ENCODE measurements at regions not wholly inside any gene's neighbourhood (a gene's known extent, or its start where the extent isn't known, plus 50 kb on each side); places are given as distances from the start of the nearest gene placed in this dataset.

DNA sequence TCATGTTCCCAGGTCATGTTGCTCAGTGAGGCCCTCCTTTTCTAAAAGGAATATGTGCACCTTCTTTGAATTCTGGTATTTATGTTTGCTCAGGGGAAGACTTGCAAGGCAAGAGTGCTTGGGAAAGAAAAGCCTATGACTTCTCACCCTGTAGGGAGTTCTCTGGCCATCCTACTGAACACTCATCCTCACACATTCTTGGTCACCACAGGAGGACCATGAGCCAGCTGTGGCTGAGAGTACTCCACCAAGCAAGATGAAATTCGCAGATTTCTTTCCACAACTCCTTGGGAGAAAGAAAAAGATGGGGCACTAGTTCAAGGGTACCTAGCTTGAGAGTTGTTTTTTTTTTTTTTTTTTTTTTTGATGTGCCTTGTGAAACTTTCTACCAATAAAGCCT lies 179.6 kb downstream of the FZD1 start:
- Histone ChIP-seq H3K9me3 (ENCODE audit: insufficient read depth, low read length) (no peaks in the 10 kb centered on the region), H4K20me1 (ENCODE audit: low read depth, low read length) (no peaks in the 10 kb centered on the region), H3F3A (ENCODE audit: insufficient read depth) (no peaks in the 10 kb centered on the region), H3K9ac (ENCODE audit: low read length) (no peak overlapping the region), H3K27me3 (ENCODE audit: low read length) (no peaks in the 10 kb centered on the region), H3K79me2 (ENCODE audit: insufficient read depth, low read length) (no peaks in the 10 kb centered on the region), H2AFZ (ENCODE audit: low read depth, low read length, severe bottlenecking) (no peak overlapping the region), H3K4me2 (ENCODE audit: low read depth, low read length, poor library complexity, severe bottlenecking) (no peak overlapping the region), H3K9me2 (replicated peaks; ENCODE audit: insufficient read depth, low read length) (no peaks in the 10 kb centered on the region; the same call in 1 of the 2 replicates), H3K4me3 (ENCODE audit: insufficient read depth, low read length, poor library complexity, severe bottlenecking) (no peak overlapping the region), H3K27ac (ENCODE audit: low read depth, low read length) (no peak overlapping the region), H3K36me3 (ENCODE audit: low read length) (no peaks in the 10 kb centered on the region)
- TF ChIP-seq, protein P1, sequence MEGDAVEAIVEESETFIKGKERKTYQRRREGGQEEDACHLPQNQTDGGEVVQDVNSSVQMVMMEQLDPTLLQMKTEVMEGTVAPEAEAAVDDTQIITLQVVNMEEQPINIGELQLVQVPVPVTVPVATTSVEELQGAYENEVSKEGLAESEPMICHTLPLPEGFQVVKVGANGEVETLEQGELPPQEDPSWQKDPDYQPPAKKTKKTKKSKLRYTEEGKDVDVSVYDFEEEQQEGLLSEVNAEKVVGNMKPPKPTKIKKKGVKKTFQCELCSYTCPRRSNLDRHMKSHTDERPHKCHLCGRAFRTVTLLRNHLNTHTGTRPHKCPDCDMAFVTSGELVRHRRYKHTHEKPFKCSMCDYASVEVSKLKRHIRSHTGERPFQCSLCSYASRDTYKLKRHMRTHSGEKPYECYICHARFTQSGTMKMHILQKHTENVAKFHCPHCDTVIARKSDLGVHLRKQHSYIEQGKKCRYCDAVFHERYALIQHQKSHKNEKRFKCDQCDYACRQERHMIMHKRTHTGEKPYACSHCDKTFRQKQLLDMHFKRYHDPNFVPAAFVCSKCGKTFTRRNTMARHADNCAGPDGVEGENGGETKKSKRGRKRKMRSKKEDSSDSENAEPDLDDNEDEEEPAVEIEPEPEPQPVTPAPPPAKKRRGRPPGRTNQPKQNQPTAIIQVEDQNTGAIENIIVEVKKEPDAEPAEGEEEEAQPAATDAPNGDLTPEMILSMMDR (IDR thresholded peaks at IDR 0.05; ENCODE audit: insufficient read depth, low read length, poor library complexity, severe bottlenecking) = no peak
- TF ChIP-seq EZH2phosphoT487 (conservative IDR thresholded peaks at IDR 0.05; ENCODE audit: low read length) = no peak

DNA sequence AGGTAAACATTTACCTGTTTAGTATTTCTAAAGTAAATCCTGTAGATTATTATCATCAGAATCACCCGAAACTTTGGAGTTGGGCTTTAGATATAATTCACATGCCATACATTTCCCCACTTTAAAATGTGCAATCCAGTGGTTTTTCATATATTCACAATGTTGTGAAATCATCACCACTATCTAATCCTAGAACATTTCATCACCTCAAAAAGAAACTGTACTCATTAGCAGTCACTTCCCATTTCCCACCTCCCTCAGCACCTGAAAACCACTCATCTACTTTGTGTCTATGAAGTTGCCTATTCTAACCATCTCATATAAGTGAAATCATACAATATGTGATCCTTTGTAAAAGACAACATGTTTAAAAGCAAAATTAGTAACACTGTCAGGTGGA lies 182.6 kb downstream of the FZD1 start:
- no peak for TF ChIP-seq EZH2phosphoT487 (conservative IDR thresholded peaks at IDR 0.05; ENCODE audit: low read length)
- TF ChIP-seq, protein P1 (IDR thresholded peaks at IDR 0.05; ENCODE audit: insufficient read depth, low read length, poor library complexity, severe bottlenecking) = no peak
- Histone ChIP-seq H3F3A (ENCODE audit: insufficient read depth) (no peaks in the 10 kb centered on the region), H3K27me3 (ENCODE audit: low read length) (no peaks in the 10 kb centered on the region), H3K27ac (ENCODE audit: low read depth, low read length) (no peak overlapping the region), H3K9ac (ENCODE audit: low read length) (no peak overlapping the region), H3K9me2 (replicated peaks; ENCODE audit: insufficient read depth, low read length) (no peaks in the 10 kb centered on the region; the same call in 1 of the 2 replicates), H3K4me2 (ENCODE audit: low read depth, low read length, poor library complexity, severe bottlenecking) (no peak overlapping the region), H3K4me3 (ENCODE audit: insufficient read depth, low read length, poor library complexity, severe bottlenecking) (no peak overlapping the region), H3K36me3 (ENCODE audit: low read length) (no peaks in the 10 kb centered on the region), H3K79me2 (ENCODE audit: insufficient read depth, low read length) (no peaks in the 10 kb centered on the region), H2AFZ (ENCODE audit: low read depth, low read length, severe bottlenecking) (no peak overlapping the region), H4K20me1 (ENCODE audit: low read depth, low read length) (no peaks in the 10 kb centered on the region), H3K9me3 (ENCODE audit: insufficient read depth, low read length) (no peaks in the 10 kb centered on the region)

DNA sequence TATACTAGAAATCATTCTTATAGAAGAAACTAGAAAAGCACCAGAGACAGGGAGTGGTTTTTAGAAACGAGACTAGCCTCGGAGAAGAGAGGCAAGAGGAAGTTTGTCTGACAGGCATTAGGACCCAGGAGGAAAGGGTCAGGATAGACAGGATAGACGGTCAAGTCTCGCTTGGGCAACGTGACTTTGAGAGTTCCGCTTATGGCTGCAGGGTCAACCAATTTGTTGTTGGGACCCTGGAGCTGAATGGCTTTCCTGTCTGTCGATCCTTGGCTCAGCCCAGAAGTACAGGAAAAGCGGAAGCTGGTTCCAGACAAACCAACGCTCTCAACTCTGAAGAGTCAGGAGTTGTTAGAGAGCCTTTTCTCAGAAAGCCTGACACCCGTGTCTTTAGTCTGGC lies 191.2 kb downstream of the FZD1 start:
- Histone ChIP-seq H3K9ac (ENCODE audit: low read length) (no peak overlapping the region), H2AFZ (ENCODE audit: low read depth, low read length, severe bottlenecking) (no peak overlapping the region), H4K20me1 (ENCODE audit: low read depth, low read length) (no peaks in the 10 kb centered on the region), H3K4me3 (ENCODE audit: insufficient read depth, low read length, poor library complexity, severe bottlenecking) (no peak overlapping the region), H3K79me2 (ENCODE audit: insufficient read depth, low read length) (no peaks in the 10 kb centered on the region), H3F3A (ENCODE audit: insufficient read depth) (no peaks in the 10 kb centered on the region), H3K27ac (ENCODE audit: low read depth, low read length) (no peak overlapping the region), H3K27me3 (ENCODE audit: low read length) (no peaks in the 10 kb centered on the region), H3K4me2 (ENCODE audit: low read depth, low read length, poor library complexity, severe bottlenecking) (no peak overlapping the region), H3K9me2 (replicated peaks; ENCODE audit: insufficient read depth, low read length) (no peaks in the 10 kb centered on the region), H3K36me3 (ENCODE audit: low read length) (no peaks in the 10 kb centered on the region), H3K9me3 (ENCODE audit: insufficient read depth, low read length) (no peaks in the 10 kb centered on the region)
- TF ChIP-seq, protein P1 (IDR thresholded peaks at IDR 0.05; ENCODE audit: insufficient read depth, low read length, poor library complexity, severe bottlenecking) = no peak
- TF ChIP-seq EZH2phosphoT487 (conservative IDR thresholded peaks at IDR 0.05; ENCODE audit: low read length) = no peak

Data from SU-DHL-6 (cell line).